Neural progenitor cell (in vitro differentiated cells): ENCODE measurements at regions not wholly inside any gene's neighbourhood (a gene's known extent, or its start where the extent isn't known, plus 50 kb on each side); places are given as distances from the start of the nearest gene placed in this dataset.

Source experiments
- DNase-seq: peaks from one replicate; pipeline ENCODE4 v3.0.0-alpha.2; 2016; ENCODE audit warnings: low spot score
- H2AFZ ChIP-seq: fragments of 200-600 bp; sonication (generic); replicated peaks from 2 replicates; pipeline ENCODE4 v1.6.1; 2016; ENCODE audit warnings: antibody characterized with exemption
- H3F3A ChIP-seq: fragments of 200-600 bp; sonication (generic); 2 replicates; pipeline ENCODE4 v1.6.1; 2016; ENCODE audit warnings: antibody characterized with exemption, low read depth
- H3K27ac ChIP-seq: fragments of 200-600 bp; sonication (generic); 2 replicates; pipeline ENCODE4 v1.5.1; 2016; ENCODE audit warnings: mild to moderate bottlenecking
- H3K27me3 ChIP-seq: fragments of 200-600 bp; sonication (generic); 2 replicates; pipeline ENCODE4 v1.6.1; 2016; ENCODE audit warnings: mild to moderate bottlenecking, moderate library complexity
- H3K36me3 ChIP-seq: fragments of 200-600 bp; sonication (generic); 2 replicates; pipeline ENCODE4 v1.5.1; 2016
- H3K4me1 ChIP-seq: fragments of 200-600 bp; sonication (generic); 2 replicates; pipeline ENCODE4 v1.6.1; 2016; ENCODE audit warnings: mixed run types
- H3K4me2 ChIP-seq: fragments of 200-600 bp; sonication (generic); 2 replicates; pipeline ENCODE4 v1.6.1; 2016
- H3K4me3 ChIP-seq: fragments of 200-600 bp; sonication (generic); 2 replicates; pipeline ENCODE4 v1.5.1; 2016
- H3K79me2 ChIP-seq: fragments of 200-600 bp; sonication (generic); 2 replicates; pipeline ENCODE4 v1.6.1; 2016; ENCODE audit warnings: low read depth
- H3K9ac ChIP-seq: fragments of 200-600 bp; sonication (generic); 2 replicates; pipeline ENCODE4 v1.6.1; 2016
- H3K9me3 ChIP-seq: fragments of 200-600 bp; sonication (generic); 2 replicates; pipeline ENCODE4 v1.5.1; 2016; ENCODE audit warnings: low read depth
- H4K20me1 ChIP-seq: fragments of 200-600 bp; sonication (generic); 2 replicates; pipeline ENCODE4 v1.6.1; 2016; ENCODE audit warnings: low read depth
- H3K27ac Mint-ChIP-seq: 3 replicates; pipeline ENCODE4 v1.8.0; 2021; ENCODE audit warnings: mixed read lengths
- H3K27me3 Mint-ChIP-seq: 2 replicates; pipeline ENCODE4 v1.8.0; 2022; ENCODE audit warnings: low read depth, mild to moderate bottlenecking, inconsistent platforms, moderate library complexity, mixed read lengths; ENCODE audit not compliant: insufficient read depth
- H3K36me3 Mint-ChIP-seq: 3 replicates; pipeline ENCODE4 v1.8.0; 2021; ENCODE audit warnings: mixed read lengths
- H3K4me1 Mint-ChIP-seq: 3 replicates; pipeline ENCODE4 v1.8.0; 2021; ENCODE audit warnings: mixed read lengths
- H3K4me3 Mint-ChIP-seq: 3 replicates; pipeline ENCODE4 v1.8.0; 2021; ENCODE audit warnings: mild to moderate bottlenecking, moderate library complexity, mixed read lengths
- H3K9me3 Mint-ChIP-seq: 3 replicates; pipeline ENCODE4 v1.8.0; 2020; ENCODE audit warnings: mixed read lengths
- EZH2 ChIP-seq: fragments of 200-600 bp; sonication (generic); IDR thresholded peaks from 2 replicates; pipeline ENCODE4 v1.6.1; 2017; ENCODE audit warnings: antibody characterized with exemption, mild to moderate bottlenecking, moderate library complexity
- EZH2phosphoT487 ChIP-seq: fragments of 200-600 bp; sonication (generic); IDR thresholded peaks from 2 replicates; pipeline ENCODE4 v1.6.1; 2017; ENCODE audit warnings: antibody characterized with exemption
- TF ChIP-seq, protein P1 (sequence below): fragments of 200-600 bp; sonication (generic); IDR thresholded peaks from 2 replicates; pipeline ENCODE4 v1.5.1; 2017; ENCODE audit warnings: antibody characterized with exemption, mild to moderate bottlenecking

DNA sequence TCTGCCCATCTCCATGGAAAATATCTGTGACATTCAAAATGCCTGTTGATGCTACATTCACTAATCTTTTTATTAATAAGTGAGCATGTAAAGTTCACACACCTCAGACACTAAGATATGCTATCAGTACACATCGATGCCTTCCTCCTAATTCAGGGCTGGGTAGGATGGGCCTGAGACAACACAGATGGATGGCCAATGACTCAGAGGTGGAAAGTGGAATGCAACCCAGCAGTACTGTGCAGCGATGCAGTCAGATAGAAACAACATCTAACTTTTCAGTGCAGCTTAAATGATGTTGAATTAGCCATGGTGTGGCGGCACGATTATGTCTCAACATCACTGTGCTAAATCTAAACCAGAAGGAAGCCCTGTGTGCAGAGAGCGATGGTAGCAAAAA lies 161.6 kb upstream of the KCNJ15 start:
- Mint-ChIP-seq H3K27ac (no peak overlapping the region), H3K9me3 (no peaks in the 10 kb centered on the region), H3K27me3 (peaks cover 8% of the 10 kb centered on the region), H3K36me3 (no peaks in the 10 kb centered on the region), H3K4me1 (peaks cover 14% of the 10 kb centered on the region), H3K4me3 (no peak overlapping the region)
- Histone ChIP-seq H3K79me2 (no peaks in the 10 kb centered on the region), H3K27me3 (no peaks in the 10 kb centered on the region), H3K4me3 (no peak overlapping the region), H2AFZ (no peak overlapping the region), H3K27ac (no peak overlapping the region), H3K9me3 (peaks cover 9% of the 10 kb centered on the region), H3K4me1 (peaks cover 7% of the 10 kb centered on the region), H3K9ac (no peak overlapping the region), H3K4me2 (no peak overlapping the region), H4K20me1 (no peaks in the 10 kb centered on the region), H3K36me3 (no peaks in the 10 kb centered on the region), H3F3A (no peaks in the 10 kb centered on the region)
- TF ChIP-seq, protein P1, sequence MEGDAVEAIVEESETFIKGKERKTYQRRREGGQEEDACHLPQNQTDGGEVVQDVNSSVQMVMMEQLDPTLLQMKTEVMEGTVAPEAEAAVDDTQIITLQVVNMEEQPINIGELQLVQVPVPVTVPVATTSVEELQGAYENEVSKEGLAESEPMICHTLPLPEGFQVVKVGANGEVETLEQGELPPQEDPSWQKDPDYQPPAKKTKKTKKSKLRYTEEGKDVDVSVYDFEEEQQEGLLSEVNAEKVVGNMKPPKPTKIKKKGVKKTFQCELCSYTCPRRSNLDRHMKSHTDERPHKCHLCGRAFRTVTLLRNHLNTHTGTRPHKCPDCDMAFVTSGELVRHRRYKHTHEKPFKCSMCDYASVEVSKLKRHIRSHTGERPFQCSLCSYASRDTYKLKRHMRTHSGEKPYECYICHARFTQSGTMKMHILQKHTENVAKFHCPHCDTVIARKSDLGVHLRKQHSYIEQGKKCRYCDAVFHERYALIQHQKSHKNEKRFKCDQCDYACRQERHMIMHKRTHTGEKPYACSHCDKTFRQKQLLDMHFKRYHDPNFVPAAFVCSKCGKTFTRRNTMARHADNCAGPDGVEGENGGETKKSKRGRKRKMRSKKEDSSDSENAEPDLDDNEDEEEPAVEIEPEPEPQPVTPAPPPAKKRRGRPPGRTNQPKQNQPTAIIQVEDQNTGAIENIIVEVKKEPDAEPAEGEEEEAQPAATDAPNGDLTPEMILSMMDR: no peak
- TF ChIP-seq EZH2 (no peak), EZH2phosphoT487 (no peak)
- no peak for DNase-seq

- Mint-ChIP-seq H3K4me1 (peaks cover 5% of the 10 kb centered on the region), H3K27me3 (peaks cover 8% of the 10 kb centered on the region), H3K36me3 (no peaks in the 10 kb centered on the region), H3K27ac (no peak overlapping the region), H3K9me3 (no peaks in the 10 kb centered on the region), H3K4me3 (no peak overlapping the region)
- H3K36me3 ChIP-seq: no peaks in the 10 kb centered on the region
- H3K4me1 ChIP-seq: peaks cover 7% of the 10 kb centered on the region
- H3K9me3 ChIP-seq: peaks cover 9% of the 10 kb centered on the region
- no peak overlapping the region for H3K27ac ChIP-seq
- H3K4me2 ChIP-seq: no peak overlapping the region
- no peaks in the 10 kb centered on the region for H3F3A ChIP-seq
- no peak overlapping the region for H3K9ac ChIP-seq
- no peak overlapping the region for H3K4me3 ChIP-seq
- no peak for DNase-seq
- TF ChIP-seq EZH2phosphoT487: no peak
- TF ChIP-seq, protein P1: no peak
- no peak for TF ChIP-seq EZH2
- no peaks in the 10 kb centered on the region for H3K79me2 ChIP-seq
- H2AFZ ChIP-seq: no peak overlapping the region
- no peaks in the 10 kb centered on the region for H3K27me3 ChIP-seq
- H4K20me1 ChIP-seq: no peaks in the 10 kb centered on the region
Measured at GRCh38 chr21:38097789-38098188, 159.0 kb upstream of the KCNJ15 start.

DNA sequence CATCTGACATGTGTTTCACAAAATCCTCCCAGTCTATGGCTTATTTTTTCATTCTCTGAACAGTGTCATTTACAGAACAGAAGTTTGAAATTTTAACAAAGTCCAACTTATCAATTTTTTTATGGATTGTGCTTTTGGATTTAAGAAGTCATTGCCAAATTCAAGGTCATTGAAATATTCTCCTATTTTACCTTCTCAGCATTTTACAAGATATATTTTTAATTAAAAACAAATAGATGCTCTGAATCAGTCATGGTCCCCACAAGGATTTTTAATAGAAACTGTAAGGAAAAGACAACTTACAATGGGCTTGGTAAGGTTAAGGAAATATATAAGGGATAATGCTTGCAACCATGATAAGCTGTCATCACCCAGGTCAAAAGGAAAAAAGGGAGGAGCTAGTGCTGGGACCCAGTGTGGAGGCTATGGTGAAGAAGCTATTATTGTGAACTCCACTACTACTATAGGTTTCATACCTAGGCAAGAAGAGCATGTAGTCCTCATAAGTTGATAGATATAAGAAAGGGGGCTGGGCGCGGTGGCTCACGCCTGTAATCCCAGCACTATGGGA lies 144.5 kb upstream of the KCNJ15 start:
- H3K4me1 Mint-ChIP-seq: no peaks in the 10 kb centered on the region

More for the DNA sequence above, 144.5 kb upstream of the KCNJ15 start:
- Histone ChIP-seq H3K27ac (no peak overlapping the region), H3K9me3 (no peaks in the 10 kb centered on the region), H2AFZ (no peak overlapping the region), H3K79me2 (no peaks in the 10 kb centered on the region), H3K4me2 (no peak overlapping the region), H3K36me3 (no peaks in the 10 kb centered on the region), H3K27me3 (no peaks in the 10 kb centered on the region), H3K4me3 (no peak overlapping the region), H3K9ac (no peak overlapping the region), H3F3A (no peaks in the 10 kb centered on the region), H4K20me1 (no peaks in the 10 kb centered on the region), H3K4me1 (no peaks in the 10 kb centered on the region)
- DNase-seq: no peak
- TF ChIP-seq EZH2 (no peak), EZH2phosphoT487 (no peak)
- TF ChIP-seq, protein P1: no peak
- no peaks in the 10 kb centered on the region for H3K36me3 Mint-ChIP-seq
- H3K27ac Mint-ChIP-seq: no peak overlapping the region
- peaks cover 9% of the 10 kb centered on the region for H3K9me3 Mint-ChIP-seq
- H3K4me3 Mint-ChIP-seq: no peak overlapping the region
- H3K27me3 Mint-ChIP-seq: peaks cover 2% of the 10 kb centered on the region
